ENCODE measurements at regions not wholly inside any gene's neighbourhood (a gene's known extent, or its start where the extent isn't known, plus 50 kb on each side); places are given as distances from the start of the nearest gene placed in this dataset.

DNA sequence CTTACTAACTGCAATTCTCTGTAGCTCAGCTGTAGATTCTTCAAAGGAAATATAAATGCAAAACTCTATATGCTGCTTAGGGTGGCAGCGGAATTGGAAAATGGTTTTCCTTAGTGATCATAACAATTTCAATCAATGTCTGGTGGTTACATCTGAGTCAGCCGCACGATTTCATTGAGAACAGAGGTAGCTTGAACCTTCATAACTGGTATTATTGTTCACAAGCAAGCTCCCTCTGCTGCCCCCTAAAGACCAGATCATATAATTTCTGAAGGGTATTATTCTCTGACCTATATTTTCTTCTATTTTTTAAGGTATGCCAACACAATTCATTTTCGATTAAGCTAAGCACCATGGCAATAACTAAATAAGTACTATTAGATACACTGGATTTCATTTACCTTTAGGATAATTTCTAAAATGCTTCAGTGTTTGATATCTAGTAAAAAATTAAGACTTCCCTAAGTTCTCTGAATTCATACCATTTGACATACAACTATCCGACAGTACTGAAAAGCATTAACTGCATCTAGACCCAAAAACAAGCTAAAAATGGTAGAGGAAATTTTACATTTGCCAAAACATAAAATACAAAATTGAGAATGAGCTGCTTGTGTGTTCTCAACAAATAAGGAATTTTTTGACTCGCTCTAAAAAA lies 181.1 kb upstream of the SPEF2 start:
- peak in 1 of 2 donors; percentile 3 for DNase-seq (ENCODE audit: low read depth in 2 of 2)

DNA sequence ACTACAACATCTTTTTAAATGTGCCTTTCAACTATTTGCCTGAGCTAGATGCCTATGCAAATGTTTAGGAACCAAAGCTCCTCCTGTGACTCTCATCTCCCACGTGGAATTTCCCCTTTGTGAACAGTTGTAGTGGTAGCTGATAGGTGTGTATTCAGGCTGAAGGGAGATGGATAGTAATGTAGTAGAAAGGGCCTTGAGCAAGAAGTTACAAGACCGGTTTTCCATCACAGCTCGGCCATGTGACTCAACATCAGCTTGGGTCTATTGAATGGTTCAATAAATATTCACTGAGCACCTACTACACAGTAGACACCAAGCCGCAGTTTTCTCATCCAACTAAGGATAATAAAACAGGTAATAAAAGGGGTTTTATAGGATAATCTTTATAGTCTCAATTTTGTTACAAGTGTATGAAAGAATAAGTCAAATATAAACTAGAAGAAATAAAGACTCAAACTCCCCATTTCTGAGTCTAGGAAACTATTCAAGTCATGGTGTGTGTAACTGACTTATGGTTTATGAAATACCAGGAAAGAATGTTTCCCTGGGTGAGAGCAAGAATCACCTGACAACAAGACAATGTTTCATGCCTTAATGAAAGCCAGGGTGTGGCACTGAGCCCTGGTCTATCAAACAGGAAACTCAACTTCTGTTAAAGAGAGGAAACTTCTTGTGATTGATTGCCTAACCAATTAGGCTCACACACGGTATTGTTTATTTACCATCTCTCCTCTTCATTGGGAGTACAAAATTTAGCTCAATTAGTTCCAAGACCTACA lies 187.1 kb upstream of the SPEF2 start:
- DNase-seq (ENCODE audit: low read depth in 2 of 2), result no peak

DNA sequence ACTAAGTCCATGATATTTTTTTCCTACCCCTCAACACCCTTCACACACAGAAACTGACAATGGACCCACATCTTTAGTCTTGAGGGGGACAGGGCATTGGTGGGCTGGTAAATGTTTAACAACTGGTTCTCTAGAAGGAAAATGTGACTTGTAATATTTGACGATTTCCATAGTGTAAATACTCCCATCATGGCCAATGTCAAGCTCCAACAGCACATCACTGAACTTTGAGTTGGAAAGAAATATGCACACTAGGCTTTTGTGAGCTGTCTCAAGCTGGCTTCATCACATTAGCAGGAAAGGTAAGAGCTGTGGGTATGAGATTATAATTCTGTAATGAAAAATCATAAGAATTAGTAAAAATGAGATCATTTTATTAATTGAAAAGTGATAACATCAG lies 189.9 kb upstream of the PRLR start:
- DNase-seq (ENCODE audit: low read depth in 2 of 2), result no peak

DNA sequence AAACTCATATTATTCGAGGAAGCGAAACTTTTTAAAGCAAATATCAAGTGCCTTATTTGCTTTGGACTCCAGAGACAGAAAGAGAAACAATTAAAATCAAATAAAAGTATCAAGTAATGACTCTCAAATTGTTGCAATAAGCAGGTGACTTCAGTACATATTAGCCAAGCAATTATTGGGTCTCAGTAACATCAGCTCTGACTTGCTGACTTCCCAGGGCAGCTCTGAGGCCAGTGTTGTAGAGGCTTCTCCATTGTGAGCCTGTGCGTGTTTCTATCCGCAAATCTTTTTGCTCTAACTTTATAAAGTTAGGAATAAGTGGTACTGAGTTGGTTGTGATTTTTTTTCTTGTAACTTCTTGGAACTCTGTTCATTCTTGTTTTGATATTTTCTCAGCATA lies 186.8 kb upstream of the PRLR start:
- DNase-seq (ENCODE audit: low read depth in 2 of 2), result no peak

DNA sequence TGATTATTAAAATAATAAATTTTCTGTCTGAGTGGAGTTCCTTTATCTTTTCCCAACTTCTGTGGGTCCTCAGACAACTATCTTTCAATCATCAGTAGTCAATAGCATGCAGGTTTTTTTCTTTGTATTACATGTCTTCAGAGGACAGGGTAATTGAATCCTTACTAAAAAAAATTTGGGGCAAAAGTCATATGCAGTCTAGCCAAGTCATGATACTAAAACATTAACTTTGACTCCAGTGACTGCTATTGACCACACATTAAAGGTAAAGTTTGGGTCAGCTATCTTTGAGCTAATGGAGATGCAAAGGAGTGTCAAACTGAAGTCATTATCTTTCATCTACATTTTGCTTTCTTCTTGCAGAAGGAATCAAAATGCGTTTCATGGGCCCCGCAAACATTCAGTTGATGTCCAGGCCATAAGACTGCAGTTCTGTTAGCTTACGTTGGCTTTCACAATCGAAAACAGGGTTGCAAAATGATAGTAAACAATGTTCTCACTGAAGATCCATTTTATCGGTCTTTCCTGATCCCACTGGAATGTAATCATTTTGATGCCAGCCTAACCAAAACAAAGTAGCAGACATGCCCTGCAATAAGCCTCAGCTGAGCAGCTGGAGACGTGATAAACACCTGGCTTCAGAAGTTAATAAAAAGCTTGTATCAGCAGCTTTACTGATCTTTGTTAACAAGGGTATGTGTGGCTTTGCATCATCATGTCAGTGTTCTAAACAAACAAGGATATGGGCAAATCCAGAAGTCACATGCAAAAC lies 186.1 kb upstream of the PRLR start:
- no peak for DNase-seq (ENCODE audit: low read depth in 2 of 2)

DNA sequence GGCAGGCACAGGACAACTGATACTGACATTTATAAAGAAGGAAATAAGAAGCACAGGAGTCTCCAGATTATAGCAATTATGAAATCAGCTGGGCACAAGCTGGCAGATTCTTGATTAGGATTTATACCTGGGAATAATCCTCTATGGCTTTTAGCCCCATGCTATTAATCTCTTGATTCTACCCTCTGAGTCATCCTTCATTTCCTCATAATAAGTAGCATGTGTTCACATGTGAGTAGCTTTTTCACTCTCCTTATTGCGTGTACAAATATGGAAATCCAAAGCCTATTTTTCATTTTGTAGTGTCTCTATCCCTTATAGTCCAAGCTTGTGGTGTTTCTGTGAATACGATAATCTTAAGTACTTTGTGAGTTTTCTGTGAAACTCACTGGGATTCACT lies 185.0 kb upstream of the PRLR start:
- DNase-seq (ENCODE audit: low read depth in 2 of 2), result no peak

DNA sequence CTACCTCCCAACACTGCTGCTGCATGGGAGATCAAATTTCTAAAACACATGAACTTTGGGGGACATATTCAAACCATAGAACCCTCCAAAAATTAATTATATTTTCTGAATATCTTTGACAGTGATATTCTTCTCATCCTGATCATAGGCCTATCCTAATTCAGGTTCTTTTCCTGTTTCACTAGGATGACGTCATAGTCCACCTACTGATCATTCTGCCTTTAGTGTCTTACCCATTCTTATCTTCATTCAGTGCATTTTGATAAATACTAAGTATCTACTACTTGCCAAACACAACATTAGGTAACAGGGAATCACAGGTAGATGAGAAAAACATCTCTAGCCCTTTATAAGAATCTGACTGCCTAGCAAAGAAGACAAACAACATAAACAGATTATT lies 179.1 kb upstream of the PRLR start:
- DNase-seq (ENCODE audit: low read depth in 2 of 2), result no peak

DNA sequence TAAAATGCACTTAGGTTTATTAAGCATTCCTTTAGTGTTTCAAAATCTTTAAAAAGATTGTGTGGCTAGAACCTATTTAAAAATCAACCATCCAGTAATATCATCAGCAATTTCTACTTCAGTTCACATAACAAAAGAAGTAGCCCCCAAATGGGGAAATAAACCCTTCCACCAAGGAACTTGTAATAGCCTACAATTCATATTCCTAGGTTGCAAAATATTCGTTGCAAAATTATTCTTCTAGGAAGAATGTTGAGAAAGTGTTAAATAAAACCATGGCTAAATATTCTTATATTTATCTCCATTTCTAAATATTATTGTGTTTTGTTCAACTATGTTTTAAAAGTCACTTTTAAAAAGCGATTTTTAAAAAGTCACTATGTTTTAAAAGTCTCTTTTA lies 177.9 kb upstream of the PRLR start:
- DNase-seq (ENCODE audit: low read depth in 2 of 2), result no peak

DNA sequence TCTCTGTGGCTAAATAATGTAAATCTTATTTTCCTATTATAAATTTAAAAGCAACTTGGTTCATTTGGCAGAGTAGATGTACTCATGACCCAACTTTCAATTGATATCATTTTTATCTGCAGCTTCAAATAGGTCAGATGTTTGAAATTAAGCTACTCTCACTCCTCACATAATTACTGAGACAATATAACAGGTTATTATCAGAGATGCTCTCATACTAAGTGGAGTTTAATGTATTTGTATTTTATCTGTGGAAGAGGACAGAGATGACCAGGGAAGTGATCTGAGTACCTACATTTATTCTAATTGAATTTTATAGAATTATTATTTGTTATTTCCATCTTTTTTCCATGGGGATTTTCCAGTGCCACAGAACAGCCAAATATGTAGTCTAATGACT lies 177.4 kb upstream of the PRLR start:
- no peak for DNase-seq (ENCODE audit: low read depth in 2 of 2)

DNA sequence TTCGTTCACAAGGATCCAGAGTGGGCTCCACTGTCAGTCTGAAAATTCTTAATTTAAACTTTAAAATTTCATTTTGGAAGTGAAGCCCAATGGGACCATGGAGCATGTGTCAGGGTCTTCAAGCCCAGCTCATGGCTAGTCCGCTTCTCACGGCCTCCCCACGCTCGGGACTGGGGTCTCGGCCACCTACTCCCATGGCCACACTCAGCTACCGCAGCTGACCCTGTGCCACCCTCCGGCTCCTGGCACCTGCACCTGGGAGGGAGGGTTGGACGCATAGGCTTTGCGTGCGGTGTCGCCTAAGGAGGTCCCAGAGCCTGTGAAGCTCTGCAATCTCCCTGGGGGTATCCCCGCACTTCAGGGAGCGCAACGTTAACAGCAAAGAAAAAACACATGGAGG lies 175.7 kb upstream of the PRLR start:
- DNase-seq (ENCODE audit: low read depth in 2 of 2), result no peak

DNA sequence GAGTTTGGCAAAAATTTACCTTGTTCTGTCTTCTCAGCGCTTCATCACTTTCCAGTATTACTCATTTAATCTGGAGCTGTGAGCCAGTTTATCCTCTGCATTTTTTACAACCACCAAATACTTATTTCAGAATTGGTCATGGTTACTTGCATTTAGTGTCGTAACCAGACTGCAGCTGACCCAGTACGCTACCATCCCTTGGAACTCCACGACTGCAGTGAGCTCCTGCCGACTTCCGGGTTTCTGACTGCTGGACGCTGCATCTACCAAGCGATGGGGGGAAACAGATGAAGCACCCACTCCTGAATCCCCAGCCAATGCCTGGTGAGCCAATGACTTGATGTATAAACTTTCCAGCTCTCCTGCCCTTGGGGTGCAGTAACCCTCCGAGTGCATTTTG lies 174.4 kb upstream of the PRLR start:
- no peak for DNase-seq (ENCODE audit: low read depth in 2 of 2)

DNA sequence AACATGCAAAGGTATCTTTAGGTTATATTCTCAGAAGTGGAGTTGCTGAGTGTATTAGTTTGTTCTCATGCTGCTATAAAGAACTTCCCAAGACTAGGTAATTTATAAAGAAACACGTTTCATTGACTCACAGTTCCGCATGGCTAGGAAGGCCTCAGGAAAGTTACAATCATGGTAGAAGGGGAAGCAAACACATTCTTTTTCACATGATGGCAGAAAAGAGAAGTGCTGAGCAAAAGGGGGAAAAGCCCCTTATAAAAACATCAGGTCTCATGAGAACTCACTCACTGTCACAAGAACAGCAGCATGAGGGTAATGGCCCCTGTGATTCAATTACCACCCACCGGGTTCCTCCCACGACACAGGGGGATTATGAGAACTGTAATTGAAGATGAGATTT lies 163.6 kb upstream of the PRLR start:
- no peak for DNase-seq (ENCODE audit: low read depth in 2 of 2)

DNA sequence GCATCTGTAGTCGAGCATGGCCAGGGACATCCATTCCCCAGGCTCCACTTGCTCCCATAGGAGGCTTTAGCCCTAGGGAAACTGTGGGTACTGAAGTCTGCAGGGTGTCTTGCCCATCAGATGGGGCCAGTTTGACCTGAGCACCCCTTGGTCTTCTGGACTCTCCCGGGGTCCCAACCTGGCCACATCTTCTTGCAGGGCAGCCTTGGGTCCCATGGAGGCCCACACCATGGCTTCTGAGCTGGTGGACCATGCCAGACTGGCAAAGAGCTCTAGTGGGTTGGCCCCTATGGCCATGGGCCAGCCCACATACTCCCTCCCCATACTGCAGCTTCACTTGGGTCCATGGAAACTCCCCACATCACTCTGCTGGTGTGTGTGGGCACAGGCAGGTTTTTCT lies 154.4 kb upstream of the PRLR start:
- no peak for DNase-seq (ENCODE audit: low read depth in 2 of 2)

DNA sequence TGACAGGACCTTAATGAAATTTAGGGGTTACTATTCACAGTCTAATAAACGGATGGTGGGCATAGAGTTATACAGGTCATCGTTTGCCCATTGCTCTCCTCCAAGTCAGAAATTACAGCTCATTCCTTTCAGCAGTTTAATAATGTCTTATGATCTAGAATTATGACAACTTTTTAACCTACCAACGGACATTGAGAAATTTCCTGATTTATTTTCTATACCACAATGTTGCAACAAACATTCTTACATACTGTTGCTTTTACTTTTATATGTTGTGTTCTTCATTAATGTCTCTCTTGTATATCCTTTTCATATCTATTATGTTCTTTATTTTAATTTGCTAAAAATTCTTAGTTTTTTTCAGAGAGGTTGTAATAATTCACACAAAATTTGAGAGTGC lies 152.8 kb upstream of the PRLR start:
- no peak for DNase-seq (ENCODE audit: low read depth in 2 of 2)

DNA sequence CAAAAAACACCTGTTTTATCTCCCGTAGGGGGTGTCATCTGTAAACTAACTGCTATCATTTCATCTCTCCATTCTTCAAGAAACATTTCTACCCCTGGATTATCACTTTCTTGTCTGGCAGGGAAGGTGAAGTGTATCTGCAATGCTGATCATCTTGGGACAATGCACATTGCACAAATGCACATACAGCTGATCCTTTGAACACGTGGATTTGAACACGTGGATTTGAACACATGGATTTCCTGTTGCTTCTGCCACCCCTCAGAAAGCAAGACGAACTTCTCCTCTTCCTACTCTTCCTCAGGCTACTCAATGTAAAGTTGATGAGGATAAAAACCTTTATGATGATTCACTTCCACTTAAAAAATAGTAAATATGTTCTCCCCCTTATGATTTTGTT lies 147.4 kb upstream of the PRLR start:
- no peak for DNase-seq (ENCODE audit: low read depth in 2 of 2)

DNA sequence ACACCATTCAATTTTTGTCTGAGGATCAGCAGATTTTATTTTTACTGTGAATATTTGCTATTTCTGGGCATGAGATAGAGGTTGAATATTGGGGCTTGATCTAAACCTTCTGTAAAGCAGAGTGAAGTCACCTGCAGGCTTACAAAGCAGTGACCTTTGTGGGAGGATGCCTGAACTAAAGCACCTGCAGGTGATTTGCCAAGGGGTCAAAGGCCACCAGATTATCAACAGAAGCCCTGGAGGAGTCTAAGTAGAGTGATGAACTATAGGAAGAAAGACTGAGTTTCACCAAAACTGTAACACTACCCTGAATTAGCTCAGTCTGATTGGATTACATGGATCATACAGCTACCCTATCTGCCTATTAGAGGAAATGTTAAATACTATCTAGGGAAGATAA lies 144.3 kb upstream of the PRLR start:
- no peak for DNase-seq (ENCODE audit: low read depth in 2 of 2)

DNA sequence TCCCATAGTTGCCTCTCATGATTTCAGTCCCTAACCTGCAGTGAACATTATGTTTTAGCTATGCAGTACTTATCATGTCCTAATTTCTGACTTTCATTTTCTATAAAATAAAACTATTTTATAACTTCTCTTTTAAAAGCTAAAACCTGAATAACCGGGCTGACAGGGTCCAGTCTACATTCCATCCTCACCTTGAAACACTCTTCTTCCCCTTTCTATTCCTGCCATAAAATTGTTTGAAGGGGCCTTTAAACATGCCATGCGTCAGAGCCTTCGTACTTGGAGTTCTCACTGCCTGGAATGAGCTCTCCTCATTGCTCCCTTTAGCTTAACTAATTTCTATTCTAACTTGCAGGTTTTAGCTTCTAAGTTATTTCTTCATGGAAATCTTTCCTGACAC lies 143.0 kb upstream of the PRLR start:
- DNase-seq (ENCODE audit: low read depth in 2 of 2), result no peak

DNA sequence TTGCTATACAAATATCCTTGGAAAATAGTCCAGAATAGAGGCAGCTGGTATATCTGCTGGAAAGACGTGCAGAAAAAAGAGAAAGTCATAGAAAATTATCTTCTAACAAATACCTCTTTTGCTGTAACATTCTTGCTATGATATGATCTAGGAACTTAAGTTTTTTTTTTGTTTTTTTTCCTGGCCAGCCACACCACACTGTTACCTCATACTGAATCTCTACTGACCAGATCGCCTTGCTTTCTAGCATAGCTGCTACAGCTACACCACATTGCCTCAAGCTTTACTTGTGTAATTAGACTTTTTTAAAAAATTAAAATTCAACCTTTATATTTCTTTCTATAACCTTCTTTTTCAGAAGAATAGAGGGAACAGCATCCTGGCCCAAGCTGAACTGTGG lies 142.2 kb upstream of the PRLR start:
- no peak for DNase-seq (ENCODE audit: low read depth in 2 of 2)

DNA sequence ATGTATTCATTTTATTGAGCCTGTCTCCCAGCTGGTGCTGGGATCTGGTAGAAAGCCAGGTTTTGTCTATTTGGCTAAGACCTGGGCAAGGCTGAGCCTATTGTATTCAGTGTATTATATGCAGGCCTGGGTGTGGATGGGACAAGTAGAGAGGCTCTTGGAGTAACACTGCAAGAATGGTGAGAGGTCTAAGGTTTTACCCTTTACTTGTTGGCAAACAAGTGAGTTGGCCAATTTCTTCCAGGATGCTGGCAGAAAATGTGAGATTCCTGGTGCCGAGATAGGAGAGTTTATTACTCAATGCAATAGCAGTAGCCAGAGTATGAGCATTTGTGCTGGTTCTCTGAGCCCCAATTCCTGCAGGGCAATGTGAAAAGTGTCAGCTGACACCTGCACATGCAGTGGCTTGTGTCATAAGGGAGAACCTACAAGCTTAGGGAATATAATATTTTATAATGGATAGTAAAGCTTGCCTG lies 141.7 kb upstream of the PRLR start:
- no peak for DNase-seq (ENCODE audit: low read depth in 2 of 2)

DNA sequence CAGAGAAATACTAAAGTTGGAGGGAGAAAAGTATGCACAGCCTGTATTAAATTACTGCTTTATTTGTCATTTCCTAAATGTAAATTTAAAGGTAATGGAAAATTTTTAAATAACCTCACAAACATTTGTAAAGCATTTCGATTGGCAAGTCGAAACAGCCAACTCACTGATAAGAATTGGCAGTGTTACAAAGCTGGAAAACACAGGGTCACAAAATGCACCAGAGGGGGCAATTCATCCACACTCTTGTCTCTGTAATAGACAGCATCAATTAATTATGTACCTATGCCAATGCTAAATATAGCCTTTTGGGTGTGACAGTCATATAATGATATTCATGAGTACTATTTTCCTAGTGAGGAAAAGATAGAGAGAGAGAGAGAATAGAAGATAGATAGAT lies 140.6 kb upstream of the PRLR start:
- no peak for DNase-seq (ENCODE audit: low read depth in 2 of 2)

DNA sequence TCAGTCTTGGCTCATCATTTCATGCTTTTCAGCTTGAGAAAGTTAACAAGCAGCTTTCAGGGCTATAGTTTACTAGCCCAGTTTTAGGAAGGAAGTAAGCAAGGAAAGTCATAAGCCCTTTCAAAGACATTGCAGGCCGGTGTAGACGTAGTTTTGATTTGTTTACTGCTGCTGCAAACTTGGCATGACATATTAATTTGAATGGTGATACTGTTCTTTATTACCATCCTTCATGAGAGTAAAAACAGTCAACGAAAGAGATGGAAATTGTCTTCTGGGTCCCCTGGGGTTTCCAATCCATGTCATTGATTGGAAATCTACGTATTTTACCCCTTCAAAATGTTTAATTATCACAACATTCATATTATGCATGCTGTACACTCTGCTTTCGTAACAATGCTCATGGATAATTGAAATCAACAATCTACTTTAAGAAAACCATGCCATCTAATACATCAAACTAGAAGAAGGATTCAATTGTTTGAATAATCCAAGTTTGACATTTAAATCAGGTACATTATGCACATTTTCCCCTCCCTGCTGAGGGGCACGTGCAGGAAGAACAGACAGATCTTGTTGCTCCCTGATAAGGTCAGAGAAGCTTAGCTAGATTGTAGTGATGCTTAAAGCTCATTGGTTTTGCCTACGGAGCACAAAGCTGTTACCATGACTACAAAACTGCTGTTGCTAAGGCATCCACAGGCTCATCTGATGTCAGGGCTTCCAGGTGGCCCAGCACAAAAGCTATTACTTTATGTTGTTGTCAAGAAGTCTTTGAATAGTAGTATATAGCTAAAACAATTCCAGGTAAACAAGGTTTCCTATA lies 139.9 kb upstream of the PRLR start:
- DNase-seq (ENCODE audit: low read depth in 2 of 2), result no peak

DNA sequence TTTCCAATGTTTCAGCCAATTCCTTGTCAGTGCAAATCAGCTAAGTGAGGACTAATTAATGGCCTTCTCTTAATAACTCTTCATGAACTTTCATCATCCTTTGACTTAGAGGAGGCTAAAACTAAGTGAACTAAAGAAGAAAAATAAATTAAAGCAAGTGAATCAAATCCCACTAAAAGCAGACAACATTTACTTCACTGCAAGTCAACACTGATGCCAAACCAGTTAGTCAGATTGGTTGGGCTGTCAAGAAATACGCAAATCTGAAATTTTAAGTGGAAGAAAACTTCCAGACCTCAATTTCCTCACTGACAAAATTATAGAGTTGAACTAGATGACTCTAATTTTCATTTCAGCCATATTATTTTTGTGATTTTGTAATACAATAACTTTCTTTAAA lies 137.2 kb upstream of the PRLR start:
- no peak for DNase-seq (ENCODE audit: low read depth in 2 of 2)
